HG02870 (cell line): ENCODE measurements at regions not wholly inside any gene's neighbourhood (a gene's known extent, or its start where the extent isn't known, plus 50 kb on each side); places are given as distances from the start of the nearest gene placed in this dataset.
"Not testable (repeated sequence)": the region's sequence is repeated elsewhere in the genome, so short reads cannot be mapped to it uniquely, and the experiment has no call there.

ENCODE experiments used
- ATAC-seq: cut with Tn5 transposase; IDR thresholded peaks from one replicate; pipeline ENCODE4 v1.9.1; 2021; ENCODE audit warnings: mild to moderate bottlenecking, moderate library complexity; ENCODE audit not compliant: unreplicated experiment

GRCh38 chr4:101730291-101731117 lies 60.0 kb upstream of the BANK1 start:
- ATAC-seq = peak; percentile 99

- no peak for ATAC-seq
These were observed 63.3 kb upstream of the BANK1 start for GRCh38 chr4:101727238-101727637.

- no peak for ATAC-seq
These were observed 66.4 kb upstream of the BANK1 start for GRCh38 chr4:101724093-101724492.

- no peak for ATAC-seq
These were observed 71.7 kb upstream of the BANK1 start for GRCh38 chr4:101718810-101719209.

GRCh38 chr4:101711590-101712260 lies 78.8 kb upstream of the BANK1 start:
- ATAC-seq = no peak

GRCh38 chr4:101710806-101711205 lies 79.7 kb upstream of the BANK1 start:
- no peak for ATAC-seq

GRCh38 chr4:101708293-101709039 lies 82.1 kb upstream of the BANK1 start:
- no peak for ATAC-seq

- ATAC-seq = no peak
These were observed 82.9 kb upstream of the BANK1 start for GRCh38 chr4:101707596-101707995.

GRCh38 chr4:101706535-101707057 lies 83.9 kb upstream of the BANK1 start:
- ATAC-seq = no peak

- no peak for ATAC-seq
These were observed 89.0 kb upstream of the BANK1 start for GRCh38 chr4:101701551-101701950.

GRCh38 chr4:101699441-101700124 lies 90.9 kb upstream of the BANK1 start:
- ATAC-seq = no peak

- ATAC-seq = no peak
These were observed 93.3 kb upstream of the BANK1 start for GRCh38 chr4:101697266-101697665.

- ATAC-seq = no peak
These were observed 94.1 kb upstream of the BANK1 start for GRCh38 chr4:101696276-101697010.

- ATAC-seq = no peak
These were observed 95.4 kb upstream of the BANK1 start for GRCh38 chr4:101695176-101695575.

- not testable (repeated sequence) for ATAC-seq
These were observed 96.1 kb upstream of the BANK1 start for GRCh38 chr4:101694403-101694802.

GRCh38 chr4:101693842-101694398 lies 96.6 kb upstream of the BANK1 start:
- peak; percentile 70 for ATAC-seq

- ATAC-seq = no peak
These were observed 101.3 kb upstream of the BANK1 start for GRCh38 chr4:101689220-101689619.

GRCh38 chr4:101685126-101685525 lies 105.4 kb upstream of the BANK1 start:
- ATAC-seq = no peak

GRCh38 chr4:101682946-101683345 lies 107.6 kb upstream of the BANK1 start:
- ATAC-seq = no peak

- no peak for ATAC-seq
These were observed 112.3 kb upstream of the BANK1 start for GRCh38 chr4:101678180-101678579.
